22Rv1 (cell line): ENCODE measurements at regions not wholly inside any gene's neighbourhood (a gene's known extent, or its start where the extent isn't known, plus 50 kb on each side); places are given as distances from the start of the nearest gene placed in this dataset.

Experiments used
- ZFX ChIP-seq: fragments of 450-650 bp; IDR thresholded peaks from 2 replicates; pipeline ENCODE4 v1.6.1; 2017; ENCODE audit warnings: antibody characterized with exemption, borderline replicate concordance
- TF ChIP-seq, protein P1 (sequence below): fragments of 450-650 bp; IDR thresholded peaks from 2 replicates; pipeline ENCODE4 v1.5.1; 2017; ENCODE audit warnings: mild to moderate bottlenecking

- TF ChIP-seq, protein P1, sequence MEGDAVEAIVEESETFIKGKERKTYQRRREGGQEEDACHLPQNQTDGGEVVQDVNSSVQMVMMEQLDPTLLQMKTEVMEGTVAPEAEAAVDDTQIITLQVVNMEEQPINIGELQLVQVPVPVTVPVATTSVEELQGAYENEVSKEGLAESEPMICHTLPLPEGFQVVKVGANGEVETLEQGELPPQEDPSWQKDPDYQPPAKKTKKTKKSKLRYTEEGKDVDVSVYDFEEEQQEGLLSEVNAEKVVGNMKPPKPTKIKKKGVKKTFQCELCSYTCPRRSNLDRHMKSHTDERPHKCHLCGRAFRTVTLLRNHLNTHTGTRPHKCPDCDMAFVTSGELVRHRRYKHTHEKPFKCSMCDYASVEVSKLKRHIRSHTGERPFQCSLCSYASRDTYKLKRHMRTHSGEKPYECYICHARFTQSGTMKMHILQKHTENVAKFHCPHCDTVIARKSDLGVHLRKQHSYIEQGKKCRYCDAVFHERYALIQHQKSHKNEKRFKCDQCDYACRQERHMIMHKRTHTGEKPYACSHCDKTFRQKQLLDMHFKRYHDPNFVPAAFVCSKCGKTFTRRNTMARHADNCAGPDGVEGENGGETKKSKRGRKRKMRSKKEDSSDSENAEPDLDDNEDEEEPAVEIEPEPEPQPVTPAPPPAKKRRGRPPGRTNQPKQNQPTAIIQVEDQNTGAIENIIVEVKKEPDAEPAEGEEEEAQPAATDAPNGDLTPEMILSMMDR = no peak
- TF ChIP-seq ZFX = no peak
These were observed 95.0 kb upstream of the RIOK3 start for GRCh38 chr18:23357996-23358594.
